ENCODE measurements at regions not wholly inside any gene's neighbourhood (a gene's known extent, or its start where the extent isn't known, plus 50 kb on each side); places are given as distances from the start of the nearest gene placed in this dataset.
A peak's percentile ranks its signal among the peaks of the same experiment; 100 is the strongest.

DNA sequence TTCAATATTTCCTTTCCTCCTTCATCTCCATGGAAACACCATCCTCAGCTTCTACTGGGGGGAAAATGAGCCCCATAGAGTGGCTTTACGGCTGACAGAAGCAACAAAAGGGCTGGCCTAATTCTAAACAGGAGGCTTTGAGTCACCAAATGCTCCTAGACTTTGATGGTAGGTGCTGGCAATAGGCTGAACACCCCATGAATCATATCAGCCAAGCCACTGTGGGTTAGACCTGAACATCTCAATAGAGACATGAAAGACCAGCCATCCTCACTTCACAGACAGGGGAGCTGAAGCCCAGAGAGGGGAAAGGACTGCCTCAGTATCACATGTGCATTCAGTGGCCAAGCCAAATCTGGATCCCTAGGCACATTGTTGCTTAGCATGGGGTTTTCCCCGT is 107.6 kb downstream of the AMER1 start:
- H3K4me3 ChIP-seq (ENCODE audit: low read depth, low read length): no peak overlapping the region
- TF ChIP-seq, protein P1, sequence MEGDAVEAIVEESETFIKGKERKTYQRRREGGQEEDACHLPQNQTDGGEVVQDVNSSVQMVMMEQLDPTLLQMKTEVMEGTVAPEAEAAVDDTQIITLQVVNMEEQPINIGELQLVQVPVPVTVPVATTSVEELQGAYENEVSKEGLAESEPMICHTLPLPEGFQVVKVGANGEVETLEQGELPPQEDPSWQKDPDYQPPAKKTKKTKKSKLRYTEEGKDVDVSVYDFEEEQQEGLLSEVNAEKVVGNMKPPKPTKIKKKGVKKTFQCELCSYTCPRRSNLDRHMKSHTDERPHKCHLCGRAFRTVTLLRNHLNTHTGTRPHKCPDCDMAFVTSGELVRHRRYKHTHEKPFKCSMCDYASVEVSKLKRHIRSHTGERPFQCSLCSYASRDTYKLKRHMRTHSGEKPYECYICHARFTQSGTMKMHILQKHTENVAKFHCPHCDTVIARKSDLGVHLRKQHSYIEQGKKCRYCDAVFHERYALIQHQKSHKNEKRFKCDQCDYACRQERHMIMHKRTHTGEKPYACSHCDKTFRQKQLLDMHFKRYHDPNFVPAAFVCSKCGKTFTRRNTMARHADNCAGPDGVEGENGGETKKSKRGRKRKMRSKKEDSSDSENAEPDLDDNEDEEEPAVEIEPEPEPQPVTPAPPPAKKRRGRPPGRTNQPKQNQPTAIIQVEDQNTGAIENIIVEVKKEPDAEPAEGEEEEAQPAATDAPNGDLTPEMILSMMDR (IDR thresholded peaks at IDR 0.05; ENCODE audit: low read depth, low read length): no peak

- TF ChIP-seq, protein P1 (IDR thresholded peaks at IDR 0.05; ENCODE audit: low read depth, low read length): peak; percentile 15; the same call in 1 of the 2 replicates
- H3K4me3 ChIP-seq (ENCODE audit: low read depth, low read length): no peak overlapping the region
These were observed 111.7 kb downstream of the AMER1 start for GRCh38 chrX:64093761-64094160.

Measured in WI38 (cell line).